ENCODE measurements at regions not wholly inside any gene's neighbourhood (a gene's known extent, or its start where the extent isn't known, plus 50 kb on each side); places are given as distances from the start of the nearest gene placed in this dataset.
"Not testable (repeated sequence)": the region's sequence is repeated elsewhere in the genome, so short reads cannot be mapped to it uniquely, and the experiment has no call there.

- DNase-seq: no peak
Measured at GRCh38 chrX:52261125-52261462, 76.4 kb downstream of the MAGED4 start.

DNA sequence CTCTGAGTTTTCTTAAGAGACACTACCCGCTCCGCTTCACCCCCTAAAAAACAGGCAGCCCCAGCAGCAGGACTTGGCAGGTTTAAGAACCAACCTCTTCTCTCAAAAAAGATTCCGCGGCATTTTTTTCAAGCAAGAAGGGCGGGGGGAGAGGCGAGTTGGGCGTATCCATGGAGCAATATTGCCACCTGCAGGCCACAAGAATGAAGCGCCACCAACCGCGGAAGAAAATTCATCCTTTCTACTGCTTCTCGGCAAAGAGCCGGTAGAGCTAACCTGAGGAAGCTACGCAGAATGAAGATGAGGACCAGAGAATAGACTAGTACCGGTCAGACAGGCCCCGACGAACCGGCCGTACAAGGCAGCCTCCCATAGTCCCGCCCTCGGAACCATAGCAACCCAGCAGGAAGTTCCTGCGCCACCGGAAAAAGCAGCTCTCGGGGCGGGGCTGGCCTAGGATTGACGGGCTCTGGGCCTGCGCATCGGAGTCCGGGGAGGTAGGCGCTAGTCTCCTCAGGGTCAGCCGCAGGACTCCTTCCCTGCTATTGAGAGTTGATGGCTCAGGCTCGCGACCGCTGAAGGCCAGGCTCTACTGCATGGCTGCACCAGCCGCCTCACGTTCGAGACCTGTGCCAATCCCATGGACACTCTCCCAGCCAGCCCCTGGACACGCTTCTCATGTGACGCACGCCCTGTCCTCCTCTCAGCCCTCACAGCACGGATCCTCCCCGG is 76.9 kb downstream of the MAGED4 start:
- peak; percentile 96 for DNase-seq

GRCh38 chrX:52262195-52262546 is 77.5 kb downstream of the MAGED4 start:
- DNase-seq: no peak

GRCh38 chrX:52263417-52263816 is 78.7 kb downstream of the MAGED4 start:
- no peak for DNase-seq

GRCh38 chrX:52265713-52266112 is 81.0 kb downstream of the MAGED4 start:
- DNase-seq: no peak

DNA sequence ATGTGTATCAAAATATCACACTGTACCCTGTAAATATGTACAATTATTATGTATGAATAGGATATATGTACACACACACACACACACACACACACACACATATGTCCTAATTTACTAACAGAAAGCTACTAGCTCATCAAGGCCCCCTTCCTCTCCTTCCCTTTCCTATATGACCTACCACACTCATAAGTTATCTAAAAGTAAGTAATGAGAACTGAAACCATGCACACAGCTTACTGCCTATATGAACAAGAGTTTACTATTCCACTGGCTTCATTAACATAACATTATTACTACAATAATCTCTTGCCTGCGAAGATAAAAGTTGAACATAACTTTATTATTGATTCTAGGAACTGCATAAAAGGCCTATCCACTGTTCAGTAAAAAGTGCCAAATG is 83.8 kb downstream of the MAGED4 start:
- not testable (repeated sequence) for DNase-seq

DNA sequence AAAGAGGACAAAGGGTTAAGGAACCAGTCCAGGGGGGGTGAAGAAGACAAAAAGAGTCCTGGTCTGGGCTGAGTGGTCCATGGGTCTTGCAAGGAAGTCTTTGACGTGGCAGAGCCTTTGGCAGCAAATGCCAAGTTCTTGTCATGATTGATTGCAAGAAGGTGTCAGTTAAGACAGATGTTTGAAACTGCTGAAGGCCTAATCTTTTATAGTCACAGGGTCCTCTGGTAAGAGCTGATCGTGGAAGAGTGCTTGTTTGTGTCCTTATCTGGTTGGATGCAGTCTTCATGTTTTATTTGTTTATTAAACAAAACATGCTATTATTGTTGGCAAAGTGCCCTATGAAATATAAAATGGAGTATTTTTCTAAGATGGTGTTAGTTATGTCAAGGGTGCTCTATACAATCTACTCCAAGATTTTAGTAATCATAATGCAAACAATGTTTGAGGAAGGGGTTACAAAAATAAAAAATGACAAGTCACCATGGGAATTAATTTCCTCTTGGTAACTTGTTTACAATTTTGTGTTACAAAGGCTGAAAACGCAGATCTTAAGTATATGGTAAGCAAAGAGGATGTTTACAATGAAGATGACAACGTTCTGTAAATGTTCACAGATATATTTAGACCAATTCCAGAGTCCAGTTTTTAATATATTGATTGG is 85.9 kb downstream of the MAGED4 start:
- no peak for DNase-seq

- peak; percentile 0 for DNase-seq
Measured at GRCh38 chrX:52271206-52271605, 86.5 kb downstream of the MAGED4 start.

DNA sequence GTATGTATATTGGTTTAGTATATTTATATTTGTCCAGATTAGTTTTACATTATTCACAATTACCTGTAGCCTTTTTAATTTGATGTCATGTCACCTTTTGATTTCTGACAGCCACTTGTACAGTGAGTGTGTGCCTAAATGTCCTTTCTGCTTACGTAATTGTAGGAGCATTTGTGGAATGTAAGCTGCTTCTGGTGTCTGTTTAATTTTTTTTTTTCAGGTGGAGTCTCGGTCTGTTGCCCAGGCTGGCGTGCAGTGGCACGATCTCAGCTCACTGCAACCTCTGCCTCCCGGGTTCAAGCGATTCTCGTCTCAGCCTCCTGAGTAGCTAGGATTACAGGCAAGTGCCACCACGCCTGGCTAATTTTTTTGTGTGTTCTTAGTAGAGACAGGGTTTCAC is 91.2 kb upstream of the XAGE2 start:
- DNase-seq: no peak

GRCh38 chrX:52280812-52281211 is 88.0 kb upstream of the XAGE2 start:
- DNase-seq: no peak

DNA sequence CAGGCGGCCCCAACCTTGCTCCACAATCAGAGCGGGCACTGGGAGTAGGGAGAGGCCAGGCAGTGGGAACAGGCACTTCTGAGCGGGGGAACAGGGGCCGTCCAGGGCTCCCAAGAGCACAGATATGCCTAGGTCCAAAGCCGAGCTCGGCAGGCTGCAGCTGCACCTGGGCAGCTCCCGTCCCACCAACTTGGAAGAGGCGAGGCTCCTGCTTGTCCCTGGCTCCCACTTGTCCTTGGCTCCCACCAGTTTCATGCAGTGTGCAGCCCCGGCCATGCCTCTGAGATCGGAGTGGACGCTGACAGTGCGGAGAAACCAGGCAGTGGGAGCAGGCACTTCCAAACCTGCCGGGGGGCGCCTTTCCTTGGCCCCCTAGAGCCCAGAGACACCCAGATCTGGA is 84.0 kb upstream of the XAGE2 start:
- DNase-seq: no peak

GRCh38 chrX:52298968-52299367 is 69.9 kb upstream of the XAGE2 start:
- DNase-seq: not testable (repeated sequence)

- DNase-seq: not testable (repeated sequence)
Measured at GRCh38 chrX:52308532-52308931, 60.3 kb upstream of the XAGE2 start.
